ENCODE measurements at regions not wholly inside any gene's neighbourhood (a gene's known extent, or its start where the extent isn't known, plus 50 kb on each side); places are given as distances from the start of the nearest gene placed in this dataset.
"Not testable (repeated sequence)": the region's sequence is repeated elsewhere in the genome, so short reads cannot be mapped to it uniquely, and the experiment has no call there.

DNA sequence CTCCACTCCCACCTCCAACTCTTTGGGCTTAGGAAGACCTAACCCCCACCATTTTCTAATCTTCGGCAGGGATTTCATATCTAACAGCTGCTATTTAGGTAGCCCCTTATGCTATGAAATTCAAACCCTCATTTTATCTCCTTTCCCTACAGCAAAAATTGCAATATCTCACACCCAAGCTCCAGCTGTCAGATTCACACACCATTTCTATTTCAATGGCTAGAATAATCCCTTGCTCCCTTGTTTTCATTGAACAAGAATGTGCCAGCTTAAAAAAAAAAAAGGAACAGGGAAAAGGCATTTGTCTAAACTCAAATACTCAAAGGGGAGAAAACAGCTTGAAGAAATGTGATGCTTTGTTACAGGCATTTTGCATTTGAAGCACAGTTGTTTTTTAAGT lies 850.6 kb upstream of the ACVR2A start:
- no peak for DNase-seq

- no peak for DNase-seq
Measured at GRCh38 chr2:146992466-146992865, 852.4 kb upstream of the ACVR2A start.

DNA sequence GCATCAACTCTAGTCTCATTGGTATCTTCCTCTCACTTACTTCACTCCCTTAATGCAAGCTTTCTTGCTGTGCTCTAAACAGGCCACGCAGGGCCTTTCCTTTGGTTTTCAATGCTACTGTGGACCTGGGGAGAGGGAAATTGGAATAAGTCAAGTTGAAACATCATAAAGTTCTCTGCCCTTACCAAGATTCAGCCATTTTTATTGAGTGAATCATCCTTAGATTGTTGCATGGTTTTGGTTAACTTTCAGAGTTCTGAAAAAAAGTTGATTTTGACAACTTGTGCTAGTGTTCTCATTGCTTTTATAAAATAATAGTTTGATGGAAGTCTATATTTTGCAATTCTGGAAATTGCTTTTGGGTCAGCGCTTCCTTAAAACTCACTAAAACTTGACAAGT lies 852.8 kb upstream of the ACVR2A start:
- DNase-seq: no peak

GRCh38 chr2:146990311-146991054 lies 854.3 kb upstream of the ACVR2A start:
- DNase-seq: no peak

DNA sequence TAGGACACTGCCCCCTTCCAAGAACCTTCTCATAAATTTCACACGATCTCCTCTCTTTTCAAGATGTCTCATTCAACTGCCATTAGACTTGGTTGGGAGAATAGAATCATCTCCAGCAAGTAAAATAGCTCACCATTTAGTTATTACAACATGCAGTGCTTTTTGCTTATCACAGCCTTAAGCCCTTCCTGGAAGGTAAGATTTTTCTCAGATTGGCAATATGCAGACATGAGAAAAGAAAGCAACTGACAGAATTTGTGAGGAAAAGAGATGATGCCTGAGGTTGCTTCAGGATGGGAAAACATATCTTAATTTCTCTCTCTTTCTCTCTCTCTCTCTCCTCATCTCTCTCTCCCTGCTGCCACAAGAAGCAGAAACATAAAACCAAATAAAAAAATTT lies 855.1 kb upstream of the ACVR2A start:
- no peak for DNase-seq

DNA sequence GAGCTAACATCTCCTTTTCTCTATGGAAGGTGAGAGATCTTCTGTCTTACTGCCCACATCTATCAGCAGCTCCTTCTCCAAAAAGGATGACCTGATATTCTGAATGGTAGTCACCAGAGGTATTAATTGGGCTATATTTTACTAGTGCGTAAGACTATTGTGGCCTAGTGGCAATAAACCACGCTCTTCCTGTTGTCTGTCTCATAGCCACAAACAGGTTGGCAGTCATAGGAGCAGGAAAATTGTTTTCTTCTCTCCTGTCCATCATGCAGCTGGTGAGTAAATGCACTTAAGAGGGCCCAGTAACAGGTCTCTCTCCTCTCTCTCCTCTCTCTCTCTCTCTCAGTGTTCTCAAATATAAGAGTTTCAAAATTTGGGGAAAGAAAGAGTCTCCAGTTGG lies 856.8 kb upstream of the ACVR2A start:
- DNase-seq: no peak

DNA sequence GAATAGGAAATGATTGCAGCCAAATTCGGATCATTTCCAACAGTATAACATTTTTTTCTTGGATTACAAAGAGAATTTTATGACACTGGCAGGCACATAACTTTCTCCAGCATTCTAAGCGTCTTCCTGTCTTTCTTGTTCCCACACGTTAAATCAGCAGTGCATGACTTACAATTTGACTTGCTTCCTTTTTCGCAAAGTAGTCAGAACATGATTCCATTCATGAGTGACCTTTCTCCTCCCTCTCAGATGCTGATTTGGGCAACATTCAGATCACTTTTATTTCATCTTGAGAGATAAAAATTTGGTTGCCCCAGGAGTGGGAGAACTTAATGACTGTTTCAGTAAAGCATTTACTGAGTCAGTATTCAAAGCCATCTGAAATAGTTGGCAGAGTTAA lies 858.7 kb upstream of the ACVR2A start:
- DNase-seq: no peak

- DNase-seq: no peak
Measured at GRCh38 chr2:146985753-146986152, 859.1 kb upstream of the ACVR2A start.

GRCh38 chr2:146984014-146984413 lies 860.8 kb upstream of the ACVR2A start:
- no peak for DNase-seq

DNA sequence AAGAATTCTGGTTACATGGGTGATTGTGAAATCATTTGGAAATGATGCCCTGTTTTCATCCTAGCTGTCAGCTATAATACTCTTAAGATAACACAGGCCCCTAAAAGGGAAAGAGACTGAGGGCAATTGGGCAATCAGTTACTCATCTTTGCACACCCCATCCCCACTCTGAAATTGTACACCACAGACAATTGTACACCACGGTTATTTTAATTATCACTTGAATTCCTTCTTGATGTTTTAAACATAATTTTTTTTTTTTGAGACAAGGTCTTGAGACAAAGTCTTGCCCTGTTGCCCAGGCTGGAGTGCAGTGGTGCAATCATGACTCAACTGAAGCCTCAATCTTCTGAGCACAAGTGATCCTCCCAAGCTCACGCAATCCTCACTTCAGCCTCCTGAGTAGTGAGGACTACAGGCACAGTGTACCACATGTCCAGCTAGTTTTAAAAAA lies 862.4 kb upstream of the ACVR2A start:
- no peak for DNase-seq

DNA sequence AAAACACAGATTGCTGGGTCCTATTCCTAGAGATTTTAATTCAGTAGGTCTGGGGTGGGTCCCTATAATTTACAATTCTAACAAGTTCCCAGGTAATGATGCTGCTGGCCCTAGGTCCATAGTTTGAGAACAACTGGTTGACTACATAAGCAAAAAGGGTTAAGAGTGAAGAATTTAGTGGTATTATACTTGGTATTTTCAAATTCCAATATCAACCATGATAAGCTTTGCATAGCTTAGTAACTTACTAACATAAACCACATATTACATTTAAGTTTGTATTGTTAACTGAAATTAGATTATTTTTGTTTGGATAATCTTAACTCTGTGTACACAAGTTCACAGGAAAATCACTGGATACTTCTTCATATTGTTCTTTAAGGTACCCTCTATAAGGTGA lies 862.9 kb upstream of the ACVR2A start:
- no peak for DNase-seq

- DNase-seq: no peak
Measured at GRCh38 chr2:146979746-146980145, 865.1 kb upstream of the ACVR2A start.

- no peak for DNase-seq
Measured at GRCh38 chr2:146978577-146979555, 866.0 kb upstream of the ACVR2A start.

DNA sequence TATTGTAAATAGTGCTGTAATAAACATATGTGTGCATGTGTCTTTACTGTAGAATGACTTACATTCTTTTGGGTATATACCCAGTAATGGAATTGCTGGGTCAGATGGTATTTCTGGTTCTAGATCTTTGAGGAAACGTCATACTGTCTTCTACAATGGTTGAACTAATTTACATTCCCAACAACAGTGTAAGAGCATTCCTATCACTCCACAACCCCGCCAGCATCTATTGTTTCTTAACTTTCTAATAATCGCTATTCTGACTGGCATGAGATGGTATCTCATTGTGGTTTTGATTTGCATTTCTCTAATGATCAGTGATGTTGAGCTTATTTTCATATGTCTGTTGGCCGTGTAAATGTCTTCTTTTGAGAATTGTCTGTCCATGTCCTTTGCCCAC lies 873.8 kb upstream of the ACVR2A start:
- DNase-seq: not testable (repeated sequence)

DNA sequence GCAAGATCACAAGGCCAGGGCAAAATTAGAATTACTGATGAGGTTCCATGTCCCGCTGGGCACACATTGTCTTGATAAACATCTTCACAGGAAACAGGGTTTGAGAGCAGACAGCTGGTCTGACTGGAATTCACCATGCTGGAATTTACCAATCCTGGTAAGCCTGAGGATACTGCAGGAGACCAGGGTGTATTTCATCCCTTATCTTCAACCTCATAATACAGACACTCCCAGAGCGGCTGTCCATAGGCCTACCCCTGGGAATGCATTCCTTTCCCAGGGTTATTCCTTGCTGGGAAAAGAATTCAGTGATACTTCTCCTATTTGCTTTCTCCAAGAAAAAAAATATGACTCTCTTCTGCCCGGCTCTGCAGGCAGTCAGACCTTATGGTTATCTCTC lies 875.1 kb upstream of the ACVR2A start:
- not testable (repeated sequence) for DNase-seq

DNA sequence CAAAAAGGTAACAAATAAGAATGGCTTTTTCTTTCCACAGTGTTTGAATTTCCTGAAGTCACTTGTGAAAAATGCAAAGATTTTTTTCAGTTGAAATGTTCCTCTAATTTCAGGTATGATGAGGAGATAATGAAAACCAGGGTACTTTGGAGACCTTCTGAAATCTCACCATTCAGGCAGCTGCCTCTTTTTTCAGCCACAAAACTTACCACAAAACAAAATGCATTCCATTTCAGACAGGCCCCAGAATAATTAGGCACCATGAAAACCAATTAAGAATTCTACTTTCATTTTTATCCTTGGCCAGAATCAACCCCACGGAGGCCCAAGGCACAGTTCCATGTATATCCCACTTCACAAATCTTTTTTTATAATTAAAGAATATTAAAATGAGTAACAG lies 880.3 kb upstream of the ACVR2A start:
- no peak for DNase-seq

- no peak for DNase-seq
Measured at GRCh38 chr2:146954544-146954943, 890.3 kb upstream of the ACVR2A start.

- no peak for DNase-seq
Measured at GRCh38 chr2:146952696-146953095, 892.1 kb upstream of the ACVR2A start.

DNA sequence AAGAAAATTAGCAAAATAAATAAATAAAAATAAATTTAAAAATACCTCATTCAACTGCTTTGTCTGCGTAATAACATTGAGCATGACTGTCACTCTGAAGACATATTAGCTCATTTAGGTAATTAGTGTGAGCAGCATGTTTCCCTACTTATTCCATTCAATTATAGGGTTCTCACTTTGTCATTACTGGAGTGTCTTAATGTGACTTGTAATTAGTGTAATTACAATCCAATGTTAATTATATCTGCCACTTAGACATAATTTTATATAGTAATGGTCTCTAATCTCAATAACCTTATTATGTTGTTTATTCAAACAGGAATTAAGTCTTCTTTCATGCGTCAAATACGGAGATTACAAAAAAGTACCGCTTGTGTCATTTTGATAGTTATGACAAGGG lies 893.9 kb upstream of the ACVR2A start:
- DNase-seq: no peak

DNA sequence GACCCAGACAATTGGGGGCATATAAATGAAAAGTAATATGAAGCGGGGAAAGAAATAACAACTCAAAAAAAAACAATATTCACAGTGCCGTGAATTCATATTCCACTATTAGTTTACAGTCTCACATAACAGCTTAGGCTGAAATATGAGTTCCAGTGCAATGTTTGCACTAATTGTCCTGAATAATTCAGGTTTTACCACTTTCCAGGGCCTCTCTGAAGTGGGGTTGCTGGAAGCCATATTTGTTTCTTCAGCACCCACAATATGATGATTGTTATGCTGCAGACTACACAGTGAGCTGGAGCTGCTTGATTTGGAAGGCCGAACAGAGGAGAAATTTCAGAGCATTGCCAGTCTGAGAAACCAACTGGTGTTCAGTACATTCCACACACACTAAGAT lies 894.5 kb upstream of the ACVR2A start:
- no peak for DNase-seq

- no peak for DNase-seq
Measured at GRCh38 chr2:146949400-146949799, 895.4 kb upstream of the ACVR2A start.

- DNase-seq: no peak
Measured at GRCh38 chr2:146944601-146945000, 900.2 kb upstream of the ACVR2A start.

- no peak for DNase-seq
Measured at GRCh38 chr2:146939991-146940685, 904.7 kb upstream of the ACVR2A start.

All from hematopoietic multipotent progenitor cell treated with erythropoietin and hydrocortisone succinate and interleukin-3 and kit ligand, for 6 days (in vitro differentiated cells).